ENCODE measurements at regions not wholly inside any gene's neighbourhood (a gene's known extent, or its start where the extent isn't known, plus 50 kb on each side); places are given as distances from the start of the nearest gene placed in this dataset.

DNA sequence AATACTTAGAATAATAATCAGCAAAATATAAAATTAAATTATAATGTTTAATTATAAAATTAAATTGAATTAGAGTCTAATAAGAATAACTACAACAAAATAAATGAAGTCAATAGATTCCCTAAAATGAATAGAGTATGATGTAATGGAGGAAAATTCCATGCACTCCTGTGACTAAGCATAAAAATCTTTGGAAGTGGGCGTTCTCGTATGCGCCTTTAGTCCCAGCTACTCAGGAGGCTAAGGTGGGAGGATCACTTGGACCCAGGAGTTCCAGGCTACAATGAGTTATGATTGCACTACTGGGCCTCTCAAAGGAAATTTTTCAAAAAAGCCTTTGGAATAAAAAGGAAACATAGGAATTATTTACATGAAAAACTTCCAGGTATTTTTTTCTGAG lies 955.4 kb upstream of the POU3F3 start:
- TF ChIP-seq GATA2 (IDR thresholded peaks at IDR 0.05; ENCODE audit: low read depth, low read length) = no peak
- no peak for TF ChIP-seq GATA3 (IDR thresholded peaks at IDR 0.05; ENCODE audit: low read depth, low read length)
